ENCODE measurements at regions not wholly inside any gene's neighbourhood (a gene's known extent, or its start where the extent isn't known, plus 50 kb on each side); places are given as distances from the start of the nearest gene placed in this dataset.
A peak's percentile ranks its signal among the peaks of the same experiment; 100 is the strongest.

DNA sequence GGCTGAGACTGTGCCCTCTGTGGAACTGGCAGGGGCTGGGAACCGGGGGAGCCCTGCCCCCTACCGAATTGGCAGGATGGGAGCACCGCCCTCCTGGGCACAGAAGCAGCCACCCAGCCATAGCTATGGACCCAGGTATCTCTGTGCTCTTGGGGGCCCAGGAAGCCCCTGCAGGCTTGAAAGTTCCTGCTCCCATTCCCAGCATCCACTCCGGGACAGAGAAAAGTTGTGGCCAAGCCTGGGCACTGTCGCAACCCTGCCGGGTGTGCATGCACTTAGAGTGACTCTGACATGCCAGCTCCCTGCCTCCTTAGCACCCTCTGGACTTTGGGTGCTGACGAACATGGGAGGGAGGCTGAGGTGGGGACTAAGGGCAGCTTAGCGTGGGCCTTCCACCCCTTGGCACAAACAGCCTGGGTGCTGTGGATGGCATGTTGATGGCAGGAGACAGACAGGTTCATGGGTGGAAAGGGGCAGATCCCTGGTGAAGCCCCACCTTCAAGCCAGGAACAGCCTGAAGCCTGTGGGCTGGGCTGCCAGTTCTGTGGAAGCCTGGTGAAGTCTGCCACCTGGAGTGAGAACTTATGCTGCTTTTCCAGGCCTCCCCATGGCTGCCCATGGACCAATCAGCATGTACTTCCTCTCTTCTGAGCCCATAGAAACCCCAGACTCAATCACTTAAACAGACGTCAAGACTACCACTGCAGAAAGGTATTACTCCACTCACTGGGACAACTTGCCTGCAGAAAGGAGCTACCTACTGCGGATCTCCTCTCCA is 279.0 kb downstream of the ATXN7L3B start:
- DNase-seq (ENCODE audit: low read depth), result no peak

DNA sequence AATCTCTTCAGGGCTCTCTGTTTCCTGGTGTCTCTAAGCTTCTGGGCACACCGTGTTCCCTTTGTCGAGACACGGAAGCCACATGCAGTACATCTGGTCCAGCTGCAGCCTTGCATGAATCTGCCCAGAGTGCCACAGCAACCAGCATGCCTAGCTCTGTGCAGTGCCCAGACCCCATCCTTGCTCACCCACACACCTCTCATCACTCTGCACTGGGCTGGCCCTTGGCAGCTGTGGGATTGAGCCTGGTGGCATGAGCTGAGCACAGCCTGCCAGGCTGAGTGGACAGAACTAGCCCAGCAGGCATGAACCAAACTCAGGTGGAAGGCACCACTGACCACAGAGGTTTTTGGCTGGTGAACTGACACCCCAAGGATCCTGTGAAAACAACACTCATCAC is 279.9 kb downstream of the ATXN7L3B start:
- no peak for DNase-seq (ENCODE audit: low read depth)

DNA sequence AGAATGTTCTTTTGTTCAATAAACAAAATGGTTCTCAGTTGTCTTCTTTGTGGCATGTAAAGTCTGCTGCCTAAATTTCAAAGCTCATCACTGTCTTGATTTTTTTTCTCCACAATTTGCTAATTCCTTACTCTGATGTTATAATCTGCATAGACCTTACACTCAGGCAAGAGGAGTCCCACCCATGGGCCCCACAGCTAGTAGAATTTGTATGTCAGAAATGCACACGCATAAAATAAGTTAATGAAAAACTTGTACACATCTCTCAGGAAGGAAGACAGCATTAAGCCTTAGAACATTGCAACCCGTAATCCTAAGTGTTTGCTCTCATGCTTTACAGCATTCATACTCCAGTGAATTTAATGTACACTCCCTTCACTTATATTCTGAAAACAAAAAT is 280.8 kb downstream of the ATXN7L3B start:
- DNase-seq (ENCODE audit: low read depth), result no peak

DNA sequence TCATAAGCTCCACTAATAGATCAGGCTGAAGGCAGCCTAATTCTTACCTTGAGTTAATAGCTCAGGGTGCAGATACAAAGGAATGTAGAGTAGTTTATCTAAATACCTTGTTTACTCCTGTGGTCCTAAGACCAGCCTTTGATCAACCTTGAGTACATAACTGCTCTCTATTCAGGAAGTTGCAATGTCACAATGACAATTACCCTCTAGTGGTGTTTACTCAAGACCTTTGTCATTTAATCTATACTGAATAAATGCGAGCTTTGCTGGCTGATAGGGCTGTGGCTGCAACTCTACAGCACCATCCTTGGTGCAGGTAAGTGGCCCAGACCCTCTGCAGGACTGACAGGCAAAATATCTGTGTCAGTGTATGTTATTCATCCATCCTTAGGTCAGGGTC is 282.7 kb downstream of the ATXN7L3B start:
- DNase-seq (ENCODE audit: low read depth), result no peak

DNA sequence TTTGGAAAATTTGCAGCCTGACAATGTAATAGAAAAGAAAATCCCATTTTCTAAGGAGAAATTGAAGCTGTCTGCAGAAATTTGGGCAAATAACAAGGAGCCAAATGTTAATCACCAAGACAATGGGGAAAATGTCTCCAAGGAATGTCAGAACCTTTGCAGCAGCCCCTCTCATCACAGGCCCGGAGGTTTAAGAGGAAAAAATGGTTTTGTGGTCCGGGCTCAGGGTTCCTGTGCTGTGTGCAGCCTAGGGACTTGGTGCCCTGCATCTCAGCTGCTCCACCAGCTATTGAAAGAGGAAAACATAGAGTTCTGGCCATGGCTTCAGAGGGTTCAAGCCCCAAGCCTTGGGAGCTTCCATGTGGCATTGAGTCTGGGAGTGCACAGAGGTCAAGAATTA is 298.9 kb downstream of the ATXN7L3B start:
- DNase-seq (ENCODE audit: low read depth), result no peak

DNA sequence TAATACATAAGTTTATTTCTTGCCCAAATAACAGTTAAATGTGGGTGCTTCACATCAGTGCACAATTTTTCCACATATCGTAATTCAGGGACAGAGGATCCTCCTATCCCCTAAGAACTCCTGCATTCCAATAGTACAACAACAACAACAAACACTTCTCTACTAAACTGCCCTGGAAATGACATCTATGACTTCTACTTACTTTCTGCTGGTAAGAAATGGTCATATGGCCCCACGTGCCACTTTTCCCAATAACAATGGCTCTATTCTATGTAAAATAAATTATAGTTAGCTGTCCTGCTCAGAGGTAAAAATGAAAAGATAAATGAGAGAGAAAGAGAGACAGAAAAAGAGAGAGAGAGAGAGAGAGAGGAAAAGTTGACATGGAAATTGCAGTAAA is 308.5 kb downstream of the ATXN7L3B start:
- no peak for DNase-seq (ENCODE audit: low read depth)

DNA sequence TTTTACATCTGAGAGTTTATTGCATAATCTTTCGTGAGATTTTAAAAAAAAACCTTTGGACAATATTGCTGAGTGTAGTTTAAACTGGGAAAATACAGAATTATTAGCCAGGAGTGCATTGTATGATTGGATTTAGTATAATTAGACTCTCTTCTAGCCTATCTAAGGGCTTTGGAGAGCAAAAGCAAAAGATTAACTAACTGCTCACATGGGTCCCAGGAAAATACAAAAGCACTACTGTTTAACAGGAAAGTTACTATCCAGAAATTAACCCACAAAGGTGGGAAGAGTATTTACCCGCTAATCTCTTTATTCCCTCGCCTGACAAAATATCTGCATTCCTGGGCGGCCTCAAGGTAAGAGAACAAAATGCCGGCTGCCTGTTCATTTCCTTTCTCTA is 309.5 kb downstream of the ATXN7L3B start:
- DNase-seq (ENCODE audit: low read depth), result no peak

DNA sequence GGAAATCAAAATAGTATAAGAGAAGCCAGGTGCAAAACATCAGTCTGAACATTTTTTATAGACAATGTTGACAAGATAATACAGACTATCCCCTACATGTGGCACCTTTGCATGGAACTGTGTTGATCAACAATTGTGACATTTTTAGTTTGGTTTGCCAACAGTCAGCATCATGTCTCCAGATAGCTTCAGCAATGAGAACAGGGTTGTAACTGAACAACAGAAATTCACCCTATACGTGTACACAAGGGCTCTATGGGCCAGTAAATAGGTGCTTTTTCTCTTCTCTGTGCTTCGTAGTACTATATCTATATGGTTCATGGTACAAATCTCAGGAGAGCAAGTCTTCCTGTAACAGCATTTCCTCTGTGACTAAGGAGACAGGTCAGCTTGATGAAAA is 310.4 kb downstream of the ATXN7L3B start:
- DNase-seq (ENCODE audit: low read depth), result no peak

DNA sequence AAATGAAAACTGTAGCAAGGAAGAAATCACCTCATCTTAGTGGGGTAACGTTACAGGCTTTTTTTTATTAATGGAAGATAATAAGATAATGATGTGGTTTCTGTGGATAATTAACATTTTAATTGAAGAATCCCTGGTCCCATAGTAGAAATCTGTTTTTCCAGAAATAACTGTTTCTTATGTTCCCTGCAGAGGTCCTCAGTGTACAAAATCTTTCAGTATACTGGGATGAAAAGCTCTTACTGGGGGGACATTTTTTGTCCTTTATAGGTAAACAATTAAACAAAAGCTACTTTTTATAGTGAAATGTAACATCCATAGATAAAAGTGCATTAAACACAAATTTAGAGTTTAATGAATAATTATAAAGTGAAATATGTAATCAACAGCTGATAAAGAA is 312.2 kb downstream of the ATXN7L3B start:
- DNase-seq (ENCODE audit: low read depth), result no peak

DNA sequence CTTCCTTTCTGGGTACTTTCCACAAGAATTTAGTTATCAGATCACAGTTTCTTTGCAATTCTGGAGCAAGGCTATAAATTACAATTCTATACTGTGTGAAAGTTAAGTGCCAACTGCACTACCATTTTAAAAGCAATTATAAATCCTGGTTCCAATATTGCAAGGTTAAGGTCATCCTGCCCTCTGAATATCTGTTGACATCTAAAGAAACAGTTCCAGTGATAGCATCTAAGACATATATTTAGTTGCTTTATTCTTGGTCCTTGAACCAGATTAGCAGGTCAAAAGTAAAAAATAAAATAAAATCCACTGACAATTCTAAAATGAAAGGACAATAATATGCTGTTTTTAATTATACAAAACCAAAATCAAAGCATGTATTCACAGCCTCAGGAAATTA is 334.2 kb downstream of the ATXN7L3B start:
- no peak for DNase-seq (ENCODE audit: low read depth)

DNA sequence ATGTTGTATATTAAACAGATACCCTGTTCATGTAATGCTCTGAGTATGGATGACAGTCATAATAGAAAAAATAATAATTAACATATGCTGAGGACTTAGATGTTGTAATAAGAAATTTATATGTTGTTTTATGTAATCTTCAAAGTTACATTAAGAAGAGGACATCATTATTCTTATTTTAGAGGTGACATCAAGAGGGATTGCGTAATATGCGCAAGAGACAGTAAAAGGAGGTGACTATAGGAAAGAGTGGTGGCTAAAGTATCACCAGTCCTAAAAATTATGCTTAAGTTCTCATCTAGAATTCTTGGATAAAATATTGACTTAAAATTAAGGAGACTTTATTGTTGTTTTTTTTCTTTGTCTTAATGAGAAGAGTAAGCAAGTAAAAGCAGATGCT is 323.9 kb downstream of the KCNC2 start:
- no peak for DNase-seq (ENCODE audit: low read depth)

DNA sequence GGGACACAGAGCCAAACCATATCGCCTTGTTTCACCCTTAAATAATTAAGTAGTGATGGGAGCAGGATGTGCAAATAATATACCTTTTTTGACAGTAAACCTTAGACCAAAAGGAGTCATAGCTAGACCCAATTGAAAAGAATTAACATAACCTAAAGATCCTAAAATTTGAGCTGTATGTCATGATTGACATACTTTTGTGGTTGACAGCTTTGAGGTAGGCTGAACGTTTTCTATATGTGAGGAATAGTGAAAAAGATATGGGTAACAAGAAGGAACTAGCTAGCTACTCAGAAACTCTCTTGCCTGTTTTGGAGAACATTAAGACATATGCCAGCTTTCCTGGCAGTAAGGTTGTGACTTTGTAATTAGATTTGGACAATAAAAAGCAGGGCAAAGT is 320.6 kb downstream of the KCNC2 start:
- DNase-seq (ENCODE audit: low read depth), result no peak

DNA sequence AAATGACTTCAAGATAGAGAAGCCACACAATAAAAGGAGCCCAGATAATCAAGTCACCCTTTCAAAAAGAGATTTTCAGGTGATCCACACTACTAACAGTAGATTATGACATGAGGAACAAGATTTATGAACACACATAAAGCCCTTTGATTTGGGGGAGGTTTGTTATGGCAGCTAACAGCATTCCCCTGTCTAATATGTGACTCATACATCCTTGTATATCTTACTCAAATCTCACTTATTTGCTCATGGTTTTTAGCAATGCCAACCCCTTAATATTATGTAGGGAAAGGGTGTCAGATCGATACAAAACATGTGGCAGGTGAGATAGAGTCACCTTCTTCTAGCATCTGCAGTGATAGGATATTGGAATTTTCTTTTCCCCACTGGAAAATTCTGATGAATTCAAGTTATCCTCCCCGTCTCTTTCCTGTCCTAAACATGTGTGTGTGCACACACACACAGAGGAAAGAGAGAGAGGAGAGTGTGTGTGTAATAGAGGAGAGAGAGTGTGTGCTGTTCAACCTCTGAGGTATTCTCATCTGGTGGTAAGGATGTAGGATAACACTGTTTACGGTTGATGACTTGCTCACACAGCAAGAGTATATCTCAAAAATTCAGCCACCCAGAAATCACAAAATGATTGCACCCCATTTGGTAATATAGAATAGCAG is 319.9 kb downstream of the KCNC2 start:
- DNase-seq (ENCODE audit: low read depth), result peak; percentile 59

DNA sequence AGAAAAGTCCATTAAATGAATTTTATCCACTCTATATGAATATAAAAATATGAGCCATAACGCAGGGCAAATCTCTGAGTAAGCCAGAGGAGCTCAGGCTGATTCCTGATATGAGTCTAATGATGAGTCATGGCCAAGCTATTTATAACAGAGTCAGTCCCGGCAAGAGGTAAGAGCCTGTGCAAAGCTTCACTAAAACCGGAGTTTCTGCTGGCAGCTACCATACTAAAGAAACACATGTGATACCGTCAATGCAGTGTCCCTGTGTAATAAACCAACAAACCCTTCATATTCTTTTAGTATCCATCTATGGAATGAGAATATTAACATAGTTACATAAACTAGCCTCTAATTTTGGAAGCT is 319.4 kb downstream of the KCNC2 start:
- DNase-seq (ENCODE audit: low read depth), result peak; percentile 80

DNA sequence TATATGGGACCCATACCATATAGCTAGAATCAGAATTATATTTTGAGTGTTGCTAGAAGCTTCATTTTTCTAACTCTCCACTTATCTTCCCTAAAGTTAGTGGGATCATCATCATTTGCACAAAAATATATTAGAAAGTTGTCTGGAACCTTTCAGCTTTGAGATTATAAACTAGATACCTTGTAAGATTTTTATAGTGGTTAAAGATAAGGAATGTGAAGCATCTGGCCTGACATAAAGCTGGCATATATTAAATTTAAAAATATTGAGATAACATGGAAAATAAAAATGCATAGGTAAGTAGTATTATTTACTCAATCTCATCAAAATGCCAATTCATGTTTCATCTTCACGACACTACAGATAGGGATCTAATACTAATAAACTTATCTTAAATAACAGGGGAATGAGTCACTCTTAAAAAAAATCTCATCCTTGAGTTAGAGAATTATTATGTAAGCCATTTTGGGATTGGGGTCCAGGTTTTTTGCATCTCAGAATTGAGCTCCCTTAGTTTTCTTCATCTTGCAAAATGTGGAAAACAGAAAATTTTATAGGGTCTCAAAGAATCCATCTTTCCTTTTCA is 318.5 kb downstream of the KCNC2 start:
- peak; percentile 9 for DNase-seq (ENCODE audit: low read depth)

DNA sequence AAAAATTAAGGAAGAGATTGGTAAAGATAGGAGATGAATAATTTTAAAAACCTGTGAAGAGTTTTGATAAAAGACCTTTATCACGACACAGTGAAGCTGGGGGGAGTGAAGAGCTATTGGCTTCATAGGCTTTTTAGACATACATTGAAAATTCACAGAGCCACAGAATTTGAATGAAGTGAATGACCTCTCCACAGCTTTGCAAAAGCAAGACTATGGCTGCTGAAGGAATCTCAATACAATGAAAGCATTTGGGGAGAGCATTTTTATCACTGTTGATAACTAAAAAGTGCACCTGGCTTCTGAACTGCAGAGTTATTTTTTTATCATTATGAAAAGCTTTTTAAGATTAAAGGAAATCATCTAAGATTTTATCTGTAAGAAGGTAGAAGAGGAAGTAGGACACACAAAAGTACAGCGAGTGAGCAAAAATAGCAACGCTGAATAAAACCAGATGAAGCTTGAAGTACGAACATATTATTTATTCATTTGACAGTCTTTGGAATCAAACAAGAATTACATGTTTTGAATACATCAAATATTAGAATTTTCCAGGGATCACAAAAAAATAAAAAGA is 317.5 kb downstream of the KCNC2 start:
- DNase-seq (ENCODE audit: low read depth), result no peak

DNA sequence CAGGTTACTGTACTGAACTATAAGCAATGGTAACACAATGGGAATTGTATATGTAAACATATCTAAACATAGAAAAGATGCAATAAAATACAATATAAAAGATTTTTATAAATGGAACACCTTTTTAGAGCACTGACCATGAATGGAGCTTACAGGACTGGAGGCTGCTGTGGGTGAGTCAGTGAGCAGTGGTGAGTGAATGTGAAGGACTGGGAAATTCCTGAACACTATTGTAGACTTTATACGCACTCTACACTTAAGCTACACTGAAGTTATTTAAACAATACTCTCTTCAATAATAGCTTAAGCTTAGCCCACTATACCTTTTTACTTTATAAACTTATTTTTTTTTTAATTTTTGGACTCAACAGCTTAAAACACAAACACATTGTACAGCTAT is 313.5 kb downstream of the KCNC2 start:
- no peak for DNase-seq (ENCODE audit: low read depth)

DNA sequence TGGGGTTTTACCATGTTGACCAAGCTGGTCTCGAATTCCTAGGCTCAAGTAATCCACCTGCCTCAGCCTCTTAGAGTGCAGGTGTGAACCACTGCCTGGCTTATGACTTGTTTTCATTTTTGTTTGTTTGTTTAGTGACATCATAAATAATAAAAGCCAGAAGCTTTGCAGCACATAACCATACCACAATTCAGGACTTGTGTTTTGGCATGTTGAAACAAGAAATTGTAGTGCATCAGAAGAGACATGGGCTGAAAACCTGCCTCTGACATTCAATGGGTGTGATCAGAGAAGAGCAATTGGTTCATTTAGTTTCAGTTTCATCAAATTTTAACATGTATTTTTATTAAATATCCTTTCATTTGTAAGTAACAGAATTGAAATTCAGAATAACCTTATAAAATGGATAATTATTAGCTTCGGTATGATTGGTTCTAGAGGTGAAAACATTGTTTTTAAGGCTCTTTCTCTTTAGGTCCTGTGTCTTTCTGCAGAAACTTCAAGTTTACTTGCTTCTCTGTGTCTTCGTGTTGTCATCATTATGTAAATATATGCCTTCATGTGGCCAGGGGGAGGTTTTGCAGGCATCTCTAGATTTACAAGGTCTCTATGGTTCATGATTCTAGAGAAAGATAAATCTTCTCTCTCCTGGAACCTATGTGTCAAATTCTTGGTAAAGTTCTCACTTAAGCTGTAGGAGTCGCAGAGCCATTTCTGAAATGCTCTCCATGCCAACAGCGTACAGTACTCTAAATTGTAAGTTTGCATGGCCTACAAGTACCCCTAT is 312.0 kb downstream of the KCNC2 start:
- DNase-seq (ENCODE audit: low read depth), result no peak

DNA sequence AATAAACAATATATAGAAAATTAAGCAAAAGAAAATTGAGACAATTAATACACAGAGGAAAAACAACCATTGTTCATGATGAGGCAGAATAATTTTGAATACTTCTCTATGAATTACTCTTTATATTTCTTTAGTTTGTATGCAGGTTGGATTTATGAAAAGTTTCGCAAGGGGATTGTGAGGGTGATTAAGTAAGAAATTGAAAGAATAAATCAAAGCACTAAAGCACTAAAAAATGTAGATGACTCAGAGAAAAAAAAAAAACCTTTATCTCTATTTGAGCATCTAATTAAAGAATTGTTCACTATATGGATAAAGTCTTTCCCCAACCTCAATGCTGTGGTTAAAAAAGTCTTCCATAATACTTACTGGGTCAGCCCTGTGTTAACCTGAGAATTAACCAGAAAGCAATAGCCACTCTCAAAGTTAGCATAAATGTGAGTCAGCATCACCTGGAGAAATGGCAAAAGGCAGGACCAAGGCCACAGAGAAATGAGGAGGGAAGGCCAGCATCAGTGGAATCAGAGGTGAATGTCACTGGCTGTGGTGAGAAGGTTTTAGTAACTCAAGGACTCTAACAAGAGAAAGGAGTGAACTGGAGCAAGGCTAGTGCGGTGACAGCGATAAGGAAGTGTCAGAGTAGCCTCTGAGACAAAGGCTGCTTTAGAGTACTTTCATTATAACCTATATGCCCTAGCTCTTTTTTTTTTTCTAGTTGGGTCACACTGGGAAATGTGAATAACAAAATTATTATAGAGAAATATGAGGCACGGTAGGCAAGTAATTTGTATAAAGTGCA is 310.4 kb downstream of the KCNC2 start:
- DNase-seq (ENCODE audit: low read depth), result no peak

DNA sequence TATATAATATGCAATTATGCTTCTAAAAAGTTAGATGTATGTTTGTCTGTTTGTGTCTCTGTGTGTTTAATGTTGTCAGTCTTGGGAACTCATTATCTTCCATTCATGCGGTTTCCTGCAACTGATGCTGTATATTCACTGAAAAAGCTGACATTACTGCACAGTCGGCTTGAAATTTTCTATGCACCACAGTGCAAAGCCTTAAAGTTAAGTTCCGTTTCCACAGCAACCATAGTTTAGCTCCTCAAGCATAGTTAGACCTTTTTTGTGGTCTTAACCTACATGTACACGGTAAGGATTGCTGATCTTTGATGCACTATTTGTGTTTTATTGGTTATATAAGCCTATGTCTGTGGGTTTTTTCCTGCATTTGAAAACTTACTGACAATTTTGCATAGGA is 309.4 kb downstream of the KCNC2 start:
- no peak for DNase-seq (ENCODE audit: low read depth)

DNA sequence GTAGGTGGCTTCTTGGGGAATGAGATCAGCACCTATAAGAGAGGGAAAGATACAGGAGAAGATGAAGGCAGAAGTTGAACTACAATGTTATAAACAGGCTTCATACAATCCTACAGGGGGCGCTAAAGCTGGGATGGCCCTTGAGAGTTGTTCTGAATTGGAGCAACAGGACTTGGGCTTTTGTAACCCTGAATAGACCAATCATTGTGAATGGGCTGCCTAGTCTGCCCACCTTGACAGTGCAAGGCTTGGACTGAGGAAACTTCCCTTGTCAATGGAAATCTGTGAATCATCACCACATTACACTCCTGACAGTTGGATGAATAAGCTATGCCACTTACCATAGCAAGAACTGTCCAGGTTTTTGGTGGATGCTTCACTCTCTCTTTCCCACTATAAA is 306.1 kb downstream of the KCNC2 start:
- no peak for DNase-seq (ENCODE audit: low read depth)

DNA sequence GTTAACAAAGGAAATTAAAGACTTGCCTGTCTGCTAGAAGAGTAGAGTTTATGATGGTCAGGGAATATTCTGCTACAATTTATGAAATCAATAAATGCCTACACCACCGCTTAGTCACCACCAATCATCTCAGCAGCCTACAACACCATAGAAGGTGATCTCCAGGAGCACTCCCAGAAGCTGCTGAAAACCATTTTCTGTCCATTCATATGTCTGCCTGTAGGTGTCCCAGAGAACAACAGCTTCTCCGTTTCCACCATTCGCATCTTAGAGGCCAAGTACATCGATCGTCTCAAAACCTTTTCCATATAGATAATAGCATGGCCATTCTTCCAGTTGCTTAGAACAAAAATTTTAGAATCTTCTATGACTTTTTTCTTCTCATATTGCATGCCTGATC is 303.4 kb downstream of the KCNC2 start:
- DNase-seq (ENCODE audit: low read depth), result no peak
